Brain microvascular endothelial cell (primary cell): ENCODE measurements at regions not wholly inside any gene's neighbourhood (a gene's known extent, or its start where the extent isn't known, plus 50 kb on each side); places are given as distances from the start of the nearest gene placed in this dataset.
A peak's percentile ranks its signal among the peaks of the same experiment; 100 is the strongest.

Source experiments
- DNase-seq: peaks from one replicate; pipeline ENCODE4 v3.0.0-alpha.2; 2020
- H3K27ac ChIP-seq: fragments of 250-450 bp; sonication (Bioruptor Pico); 2 replicates; pipeline ENCODE4 v1.5.1; 2020; ENCODE audit warnings: mild to moderate bottlenecking, moderate library complexity
- H3K27me3 ChIP-seq: fragments of 250-450 bp; sonication (Bioruptor Pico); replicated peaks from 2 replicates; pipeline ENCODE4 v1.5.1; 2020; ENCODE audit warnings: mild to moderate bottlenecking
- H3K36me3 ChIP-seq: fragments of 250-450 bp; sonication (Bioruptor Pico); replicated peaks from 2 replicates; pipeline ENCODE4 v1.5.1; 2020; ENCODE audit warnings: mild to moderate bottlenecking
- H3K4me3 ChIP-seq: 2 replicates; pipeline ENCODE4 v1.5.1; 2011; ENCODE audit warnings: low read depth, mild to moderate bottlenecking, control low read depth, low read length, moderate library complexity
- in situ Hi-C: cut with HindIII; loops from 2 replicates; pipeline ENCODE4 v1.10.0; 2017; ENCODE audit warnings: low sequenced_read_pairs, low pct_ligation_motif_present
- TF ChIP-seq, protein P1 (sequence below): IDR thresholded peaks from 2 replicates; pipeline ENCODE4 v1.5.1; 2011; ENCODE audit warnings: low read depth, mild to moderate bottlenecking, moderate library complexity, low read length, control low read depth, inconsistent platforms; ENCODE audit errors: missing control alignments

DNA sequence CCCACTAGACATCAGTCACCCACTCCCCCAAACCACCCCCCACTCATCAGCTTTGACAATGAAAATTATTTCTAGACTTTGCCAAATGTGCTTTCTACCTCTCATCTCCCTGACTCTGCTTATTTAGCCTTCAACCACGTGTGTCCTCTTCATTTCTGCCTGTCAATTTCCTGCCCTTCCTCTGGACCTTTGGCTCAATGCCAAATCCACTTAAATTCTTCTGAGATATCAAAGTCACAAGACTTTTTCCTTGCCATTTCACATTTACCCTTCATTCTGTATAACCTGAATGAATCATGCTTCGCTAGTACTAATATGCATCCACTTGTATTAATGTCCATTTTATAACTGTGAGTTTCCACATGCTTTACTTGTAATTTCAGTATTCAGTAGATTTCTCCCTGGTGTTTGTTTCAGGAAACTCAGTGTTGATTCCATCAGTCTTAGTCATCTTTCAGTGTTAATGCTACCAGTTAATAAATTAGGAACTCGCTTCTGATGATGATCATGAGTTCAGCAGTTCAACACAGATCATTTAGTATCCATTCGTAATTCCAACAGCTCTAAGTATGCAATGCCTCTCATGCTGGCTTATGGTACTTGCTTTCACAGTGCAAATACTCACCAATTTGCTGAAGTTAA is 128.2 kb upstream of the OSTN start:
- H3K27me3 ChIP-seq, result no peaks in the 10 kb centered on the region
- TF ChIP-seq, protein P1, sequence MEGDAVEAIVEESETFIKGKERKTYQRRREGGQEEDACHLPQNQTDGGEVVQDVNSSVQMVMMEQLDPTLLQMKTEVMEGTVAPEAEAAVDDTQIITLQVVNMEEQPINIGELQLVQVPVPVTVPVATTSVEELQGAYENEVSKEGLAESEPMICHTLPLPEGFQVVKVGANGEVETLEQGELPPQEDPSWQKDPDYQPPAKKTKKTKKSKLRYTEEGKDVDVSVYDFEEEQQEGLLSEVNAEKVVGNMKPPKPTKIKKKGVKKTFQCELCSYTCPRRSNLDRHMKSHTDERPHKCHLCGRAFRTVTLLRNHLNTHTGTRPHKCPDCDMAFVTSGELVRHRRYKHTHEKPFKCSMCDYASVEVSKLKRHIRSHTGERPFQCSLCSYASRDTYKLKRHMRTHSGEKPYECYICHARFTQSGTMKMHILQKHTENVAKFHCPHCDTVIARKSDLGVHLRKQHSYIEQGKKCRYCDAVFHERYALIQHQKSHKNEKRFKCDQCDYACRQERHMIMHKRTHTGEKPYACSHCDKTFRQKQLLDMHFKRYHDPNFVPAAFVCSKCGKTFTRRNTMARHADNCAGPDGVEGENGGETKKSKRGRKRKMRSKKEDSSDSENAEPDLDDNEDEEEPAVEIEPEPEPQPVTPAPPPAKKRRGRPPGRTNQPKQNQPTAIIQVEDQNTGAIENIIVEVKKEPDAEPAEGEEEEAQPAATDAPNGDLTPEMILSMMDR, result no peak
- in situ Hi-C loops, result no loop called here
- no peak overlapping the region for H3K4me3 ChIP-seq
- DNase-seq, result no peak
- no peak overlapping the region for H3K27ac ChIP-seq
- H3K36me3 ChIP-seq, result no peaks in the 10 kb centered on the region

DNA sequence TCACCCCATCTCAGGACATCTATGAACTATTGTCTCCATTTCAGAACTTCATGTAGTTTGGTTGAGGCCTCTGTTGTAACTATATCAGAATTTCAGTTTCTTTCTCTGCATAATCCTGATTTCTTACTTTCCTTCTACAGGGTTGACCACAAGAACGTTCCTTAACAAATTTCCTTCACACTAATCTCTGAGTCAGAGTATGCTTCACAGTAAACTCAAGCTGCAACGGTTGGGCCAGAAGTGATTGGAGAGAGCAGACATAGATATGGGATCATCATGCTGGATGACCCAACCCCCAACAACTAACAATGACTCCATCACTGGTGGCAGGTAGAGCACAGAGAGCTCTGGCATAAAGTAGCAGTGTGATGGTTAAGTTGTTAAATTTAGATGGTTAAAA is 128.8 kb upstream of the OSTN start:
- in situ Hi-C loops, result no loop called here
- H3K36me3 ChIP-seq, result no peaks in the 10 kb centered on the region
- TF ChIP-seq, protein P1, result no peak
- peak; percentile 85 for DNase-seq
- peak overlapping the region; percentile 25 for H3K27ac ChIP-seq
- no peaks in the 10 kb centered on the region for H3K27me3 ChIP-seq
- no peak overlapping the region for H3K4me3 ChIP-seq

DNA sequence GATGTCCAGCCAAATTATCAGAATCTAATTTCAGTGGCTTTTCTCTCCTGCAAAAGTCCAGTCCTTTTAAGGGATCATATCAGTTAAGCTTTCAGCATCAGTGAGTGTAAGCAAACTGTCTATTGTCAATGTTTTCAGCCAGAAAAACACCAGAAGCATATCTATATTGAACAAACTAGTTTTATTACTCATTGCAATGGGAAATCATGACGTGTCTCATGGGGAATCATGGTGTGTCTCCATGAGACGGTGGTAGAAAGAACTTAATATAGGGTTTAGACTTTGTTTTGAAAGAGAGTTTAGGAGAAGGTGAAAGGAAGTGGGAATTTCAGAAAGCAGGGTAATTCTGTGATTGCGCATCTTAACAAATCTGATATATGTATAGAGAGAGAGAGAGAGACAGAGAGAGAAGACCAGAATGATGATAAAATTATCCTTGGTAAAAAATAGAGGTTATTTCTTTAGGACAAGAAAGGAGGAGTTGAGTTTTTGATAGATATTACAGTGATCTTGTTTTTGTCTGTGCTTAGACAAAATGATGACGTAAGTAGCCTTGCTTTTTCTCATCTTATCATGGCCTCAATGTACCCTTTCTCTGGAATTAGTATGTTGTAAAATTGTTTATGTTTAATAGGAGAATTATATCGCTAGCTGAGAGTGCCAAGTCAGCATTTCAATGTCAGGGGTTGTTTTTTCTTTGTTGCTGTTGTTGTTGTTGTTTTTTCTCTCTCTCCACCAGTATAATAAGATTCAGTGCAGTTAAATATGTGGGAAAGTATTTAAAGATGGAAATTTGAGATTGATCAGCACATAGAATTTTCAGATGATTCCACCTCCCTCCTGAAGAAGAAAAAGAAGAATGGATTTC is 129.9 kb upstream of the OSTN start:
- Histone ChIP-seq H3K4me3 (no peak overlapping the region), H3K36me3 (no peaks in the 10 kb centered on the region), H3K27me3 (no peaks in the 10 kb centered on the region), H3K27ac (no peak overlapping the region)
- DNase-seq, result no peak
- TF ChIP-seq, protein P1, result no peak
- in situ Hi-C loops, result no loop called here

DNA sequence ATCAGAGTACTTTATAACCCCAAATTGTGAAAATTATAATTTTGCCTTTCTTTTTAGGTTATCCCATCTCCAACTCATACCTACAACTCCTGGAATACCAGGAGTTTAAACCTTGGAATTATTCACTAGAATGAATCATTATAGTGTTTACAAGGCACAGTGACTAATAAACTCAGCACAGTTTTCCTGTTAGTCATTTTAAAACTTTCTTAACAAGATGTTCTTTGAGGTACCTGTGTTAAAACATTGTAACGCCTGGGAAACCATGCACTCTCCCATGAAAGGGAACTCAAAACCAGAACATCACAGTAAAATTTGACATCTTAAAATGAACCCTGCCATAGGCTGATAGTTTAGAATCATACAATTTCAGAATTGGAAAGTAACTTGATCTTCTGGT is 132.4 kb upstream of the OSTN start:
- TF ChIP-seq, protein P1, result no peak
- Histone ChIP-seq H3K36me3 (no peaks in the 10 kb centered on the region), H3K27me3 (no peaks in the 10 kb centered on the region), H3K4me3 (no peak overlapping the region), H3K27ac (no peak overlapping the region)
- DNase-seq, result no peak
- in situ Hi-C loops, result no loop called here

DNA sequence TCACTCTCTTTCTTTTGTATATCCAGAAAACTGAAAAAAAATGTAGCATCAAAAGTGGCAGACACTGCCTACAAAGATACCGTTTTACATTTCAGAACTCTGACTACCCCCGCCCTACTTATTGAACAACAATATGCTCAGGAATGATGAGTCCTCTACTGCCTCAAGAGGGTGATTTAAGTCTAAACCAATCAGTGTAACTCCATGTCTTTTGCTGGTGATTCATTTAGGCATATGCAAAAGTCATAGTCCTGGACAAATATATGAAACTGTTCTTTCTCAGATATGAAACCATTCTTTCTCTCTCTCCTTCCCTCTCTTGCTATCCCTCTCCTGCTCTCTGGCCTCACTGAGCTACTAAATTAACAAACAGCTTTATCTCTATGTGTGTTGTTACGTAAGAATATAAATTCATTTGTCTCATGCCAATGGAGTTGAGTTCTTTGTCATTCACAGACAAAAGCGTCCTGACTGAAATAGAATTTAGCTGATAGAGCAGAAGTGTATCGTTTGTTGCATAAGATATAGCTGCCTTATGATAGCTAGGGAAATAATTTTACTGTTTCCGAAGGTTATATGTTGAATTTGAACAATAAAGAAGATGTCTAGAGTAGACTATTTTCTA is 133.7 kb upstream of the OSTN start:
- in situ Hi-C loops, result no loop called here
- TF ChIP-seq, protein P1, result no peak
- DNase-seq, result no peak
- Histone ChIP-seq H3K27me3 (no peaks in the 10 kb centered on the region), H3K36me3 (no peaks in the 10 kb centered on the region), H3K27ac (no peak overlapping the region), H3K4me3 (no peak overlapping the region)
